GM12878 (cell line): ENCODE measurements at regions not wholly inside any gene's neighbourhood (a gene's known extent, or its start where the extent isn't known, plus 50 kb on each side); places are given as distances from the start of the nearest gene placed in this dataset.
"Not testable (repeated sequence)": the region's sequence is repeated elsewhere in the genome, so short reads cannot be mapped to it uniquely, and the experiment has no call there.

ENCODE experiments used
- ATAC-seq: fragments of 200-7000 bp; cut with Tn5 transposase; 3 replicates; pipeline ENCODE4 v1.9.1; 2020; ENCODE audit warnings: mild to moderate bottlenecking, moderate library complexity
- BruUV-seq: library from RNA; stranded (reverse); fragments of 400-500 nt; replicated peaks from 2 replicates; lab custom pipeline; 2021; lab: Mats Ljungman, UMichigan
- CTCF ChIA-PET: fragments of 300-600 bp; sonication (Branson Sonifier 250); formaldehyde crosslinking; extraction: SDS; loops from one replicate; lab custom pipeline; 2021; ENCODE audit warnings: inconsistent platforms; lab: Yijun Ruan, JAX
- POLR2A ChIA-PET: fragments of 350-600 bp; formaldehyde crosslinking; extraction: SDS; loops from one replicate; lab custom pipeline; 2021; ENCODE audit warnings: inconsistent platforms; lab: Charles Lee
- RAD21 ChIA-PET: fragments of 300-600 bp; sonication (Branson Sonifier 250); formaldehyde crosslinking; loops from one replicate; lab custom pipeline; 2023; ENCODE audit warnings: antibody characterized with exemption; ENCODE audit not compliant: unreplicated experiment; lab: Charles Lee
- SMC1A ChIA-PET: fragments of 300-600 bp; sonication (Branson Sonifier 250); formaldehyde crosslinking; loops from one replicate; lab custom pipeline; 2023; ENCODE audit not compliant: unreplicated experiment, uncharacterized antibody; lab: Charles Lee
- DNase-seq: peaks from one replicate; pipeline ENCODE4 v3.0.0-alpha.2; 2011; ENCODE audit warnings: low read depth, low spot score
- FAIRE-seq: peaks from 3 replicates; lab custom pipeline; 2011; peaks lifted over from hg19 to GRCh38; lab: Jason Lieb, UNC
- H2AFZ ChIP-seq: 2 replicates; pipeline ENCODE4 v1.6.0; 2011; ENCODE audit warnings: low read depth, low read length, control low read depth; ENCODE audit not compliant: control insufficient read depth
- H3K27ac ChIP-seq: 2 replicates; pipeline ENCODE4 v1.5.1; 2011; ENCODE audit warnings: control low read depth; ENCODE audit not compliant: control insufficient read depth, insufficient read depth
- H3K27me3 ChIP-seq, 2 experiments: replicated peaks in 1 of 2; 2 replicates each; pipeline versions ENCODE4 v1.6.0 to v1.6.1; 2011; ENCODE audit warnings: low read length in 1 of 2; ENCODE audit not compliant: control insufficient read depth in 2 of 2, insufficient read depth in 2 of 2
- H3K36me3 ChIP-seq, 2 experiments: 2 replicates each; pipeline ENCODE4 v1.5.1; 2011; ENCODE audit warnings: low read length in 1 of 2; ENCODE audit not compliant: control insufficient read depth in 2 of 2, insufficient read depth in 2 of 2
- H3K4me1 ChIP-seq: 2 replicates; pipeline ENCODE4 v1.6.1; 2011; ENCODE audit warnings: mild to moderate bottlenecking, low read length, moderate library complexity, mixed read lengths; ENCODE audit not compliant: control insufficient read depth, insufficient read depth
- H3K4me2 ChIP-seq: 2 replicates; pipeline ENCODE4 v1.6.0; 2011; ENCODE audit warnings: control low read depth; ENCODE audit not compliant: control insufficient read depth, insufficient read depth
- H3K4me3 ChIP-seq: fragments of 200-600 bp; sonication (generic); 2 replicates; pipeline ENCODE4 v1.5.1; 2016
- H3K79me2 ChIP-seq: 2 replicates; pipeline ENCODE4 v1.6.0; 2011; ENCODE audit warnings: low read length; ENCODE audit not compliant: control insufficient read depth, insufficient read depth
- H3K9ac ChIP-seq: 2 replicates; pipeline ENCODE4 v1.8.0; 2011; ENCODE audit warnings: low read length, control low read depth, mixed read lengths; ENCODE audit not compliant: control insufficient read depth, insufficient read depth
- H3K9me3 ChIP-seq: replicated peaks from 3 replicates; pipeline ENCODE4 v1.5.1; 2011; ENCODE audit warnings: mild to moderate bottlenecking, low read length; ENCODE audit not compliant: control insufficient read depth, insufficient read depth
- H4K20me1 ChIP-seq: 2 replicates; pipeline ENCODE4 v1.6.0; 2011; ENCODE audit not compliant: control insufficient read depth, insufficient read depth
- ASH2L ChIP-seq: fragments of 300-600, 200-600 bp; sonication (generic); IDR thresholded peaks from 2 replicates; pipeline ENCODE4 v1.6.1; 2017; ENCODE audit warnings: low read depth, mild to moderate bottlenecking, borderline replicate concordance
- ETV6 ChIP-seq, 2 experiments: fragments of 450-650 bp in 1 of 2; IDR thresholded peaks in 1 of 2; conservative IDR thresholded peaks in 1 of 2; 2 replicates each; pipeline ENCODE4 v1.6.1; 2014; ENCODE audit warnings: antibody characterized with exemption in 1 of 2, borderline replicate concordance in 1 of 2, low read depth in 1 of 2, mild to moderate bottlenecking in 1 of 2, moderate library complexity in 1 of 2
- IRF5 ChIP-seq: fragments of 450-650 bp; IDR thresholded peaks from 2 replicates; pipeline ENCODE4 v1.6.1; 2017; ENCODE audit warnings: borderline replicate concordance
- KLF5 ChIP-seq: fragments of 450-650 bp; IDR thresholded peaks from 2 replicates; pipeline ENCODE4 v1.6.1; 2014; ENCODE audit warnings: mild to moderate bottlenecking; ENCODE audit not compliant: partially characterized antibody
- RB1 ChIP-seq: fragments of 450-650 bp; formaldehyde crosslinking; IDR thresholded peaks from 2 replicates; pipeline ENCODE4 v1.6.1; 2017; ENCODE audit warnings: mild to moderate bottlenecking, borderline replicate concordance
- RELB ChIP-seq: fragments of 450-650 bp; IDR thresholded peaks from 2 replicates; pipeline ENCODE4 v1.6.1; 2017; ENCODE audit warnings: low read depth, mild to moderate bottlenecking, moderate library complexity
- SMARCA5 ChIP-seq: fragments of 450-650 bp; IDR thresholded peaks from 2 replicates; pipeline ENCODE4 v1.6.1; 2017; ENCODE audit warnings: mild to moderate bottlenecking
- SMC3 ChIP-seq: IDR thresholded peaks from 2 replicates; pipeline ENCODE4 v1.6.1; 2011; ENCODE audit warnings: low read length, improper control_type of control experiment, borderline replicate concordance
- ZBTB33 ChIP-seq: fragments of 450-650 bp; IDR thresholded peaks from 2 replicates; pipeline ENCODE4 v1.6.1; 2017; ENCODE audit warnings: mild to moderate bottlenecking
- WGBS: methylation state at CpG from one replicate; pipeline ENCODE4 v1.1.6; 2016; ENCODE audit warnings: low lambda C conversion rate; ENCODE audit not compliant: insufficient replicate concordance, insufficient coverage; ENCODE audit errors: missing lambda C conversion rate; 5-methylcytosine and 5-hydroxymethylcytosine counted together
- in situ Hi-C: fragments of 300-500 bp; cut with MboI; formaldehyde crosslinking; loops from 9 replicates; pipeline ENCODE4 v1.14.3; 2018; ENCODE audit warnings: mixed read lengths
- intact Hi-C: fragments of 100-400 bp; cut with micrococcal nuclease; formaldehyde crosslinking; loops from one replicate; pipeline ENCODE4 v1.14.2; 2022; ENCODE audit not compliant: unreplicated experiment

- intact Hi-C loops: loop anchor here (5.0 to 10.0 kb wide), 4 partner anchors 62 to 1663 kb away; partner anchors contain the start of gene ID2
- H3K27ac ChIP-seq, H3K36me3 ChIP-seq, H3K79me2 ChIP-seq, H3K9ac ChIP-seq, DNase-seq, ATAC-seq, H4K20me1 ChIP-seq, H3K4me2 ChIP-seq, H3K4me1 ChIP-seq, FAIRE-seq, H3K4me3 ChIP-seq, H3K27me3 ChIP-seq, BruUV-seq, H3K9me3 ChIP-seq, H2AFZ ChIP-seq, POLR2A ChIA-PET: not testable (repeated sequence)
- ChIA-PET SMC1A (interaction anchor here (1.0 to 1.2 kb wide), 2 partner anchors 9 to 10 kb away, joined by 3 read pairs; no protein-coding TSS in a partner anchor), CTCF (interaction anchor here (0.5 to 5.9 kb wide), 4 partner anchors 15 to 1661 kb away, joined by 3 to 100 read pairs (median 3); no protein-coding TSS in a partner anchor), RAD21 (interaction anchor here (0.7 to 1.2 kb wide), 2 partner anchors 9 to 104 kb away, joined by 3 read pairs; no protein-coding TSS in a partner anchor)
- in situ Hi-C loops: loop anchor here (10.0 kb wide), 1 partner anchor 1585 kb away; the partner anchor contains the start of gene ID2
- 9% methylated on average over 4 of the region's 4 CpGs for WGBS
Observed at GRCh38 chr2:7099687-7100086, 182.5 kb downstream of the RNF144A start.

- DNase-seq: no peak
- Histone ChIP-seq H3K27ac (no peak overlapping the region), H3K9me3 (no peaks in the 10 kb centered on the region; the same call in 2 of the 3 replicates), H2AFZ (no peak overlapping the region), H3K9ac (no peak overlapping the region), H3K27me3 (no peaks in the 10 kb centered on the region), H3K36me3 (no peaks in the 10 kb centered on the region), H4K20me1 (no peaks in the 10 kb centered on the region), H3K4me3 (no peak overlapping the region), H3K79me2 (no peaks in the 10 kb centered on the region), H3K4me1 (no peaks in the 10 kb centered on the region), H3K4me2 (no peak overlapping the region)
- no peak for ATAC-seq
- RAD21 ChIA-PET: no interaction called here
- intact Hi-C loops: no loop called here
- WGBS: 28% methylated on average over 4 of the region's 4 CpGs
- CTCF ChIA-PET: interaction anchor here (0.8 to 1.2 kb wide), 3 partner anchors 11 to 184 kb away, joined by 3 to 5 read pairs (median 4); no protein-coding TSS in a partner anchor
- SMC1A ChIA-PET: interaction anchor here (1.3 kb wide), 1 partner anchor 319 kb away, joined by 3 read pairs; no protein-coding TSS in a partner anchor
- no peak for FAIRE-seq
- POLR2A ChIA-PET: no interaction called here
- no TSS peak for BruUV-seq
- in situ Hi-C loops: no loop called here
- no peak for TF ChIP-seq ZBTB33
- no peak for TF ChIP-seq ETV6 (conservative IDR thresholded peaks at IDR 0.05 in 1 of 2, IDR thresholded peaks at IDR 0.05 in 1 of 2; ENCODE audit: borderline replicate concordance in 1 of 2, low read depth in 1 of 2)
- TF ChIP-seq SMC3: no peak
- no peak for TF ChIP-seq RELB
- no peak for TF ChIP-seq ASH2L
- no peak for TF ChIP-seq IRF5
- TF ChIP-seq RB1: no peak
- TF ChIP-seq SMARCA5: no peak
- TF ChIP-seq KLF5: no peak
Observed at GRCh38 chr2:7102826-7103225, 185.6 kb downstream of the RNF144A start.
